Myocyte (in vitro differentiated cells): ENCODE measurements at regions not wholly inside any gene's neighbourhood (a gene's known extent, or its start where the extent isn't known, plus 50 kb on each side); places are given as distances from the start of the nearest gene placed in this dataset.

Source experiments
- DNase-seq: peaks from one replicate; pipeline ENCODE4 v3.0.0-alpha.2; 2012; ENCODE audit warnings: low read depth

- DNase-seq: no peak
These were observed 50.1 kb upstream of the ASAP2 start for GRCh38 chr2:9156483-9156882.

- no peak for DNase-seq
These were observed 52.6 kb upstream of the ASAP2 start for GRCh38 chr2:9154061-9154460.

- no peak for DNase-seq
These were observed 53.0 kb upstream of the ASAP2 start for GRCh38 chr2:9153643-9153980.

- DNase-seq: no peak
These were observed 53.5 kb upstream of the ASAP2 start for GRCh38 chr2:9152975-9153642.

GRCh38 chr2:9150906-9151305 lies 55.7 kb upstream of the ASAP2 start:
- no peak for DNase-seq

- DNase-seq: no peak
These were observed 56.1 kb upstream of the ASAP2 start for GRCh38 chr2:9150568-9150900.

- no peak for DNase-seq
These were observed 56.7 kb upstream of the ASAP2 start for GRCh38 chr2:9149726-9150567.

GRCh38 chr2:9149388-9149660 lies 57.3 kb upstream of the ASAP2 start:
- DNase-seq: no peak

GRCh38 chr2:9146646-9147045 lies 60.0 kb upstream of the ASAP2 start:
- DNase-seq: no peak

- DNase-seq: no peak
These were observed 60.7 kb upstream of the ASAP2 start for GRCh38 chr2:9145752-9146430.

GRCh38 chr2:9145109-9145751 lies 61.4 kb upstream of the ASAP2 start:
- DNase-seq: peak; percentile 47

- DNase-seq: peak; percentile 35
These were observed 62.0 kb upstream of the ASAP2 start for GRCh38 chr2:9144617-9145016.

GRCh38 chr2:9144046-9144445 lies 62.6 kb upstream of the ASAP2 start:
- DNase-seq: no peak

GRCh38 chr2:9143264-9143815 lies 63.3 kb upstream of the ASAP2 start:
- no peak for DNase-seq

- DNase-seq: peak; percentile 89
These were observed 63.9 kb upstream of the ASAP2 start for GRCh38 chr2:9142551-9143263.

- DNase-seq: no peak
These were observed 64.7 kb upstream of the ASAP2 start for GRCh38 chr2:9141706-9142460.

GRCh38 chr2:9141091-9141667 lies 65.4 kb upstream of the ASAP2 start:
- DNase-seq: no peak

- DNase-seq: no peak
These were observed 66.0 kb upstream of the ASAP2 start for GRCh38 chr2:9140645-9141044.

GRCh38 chr2:9139491-9140443 lies 66.8 kb upstream of the ASAP2 start:
- peak; percentile 70 for DNase-seq
